Karpas-422 (cell line): ENCODE measurements at regions not wholly inside any gene's neighbourhood (a gene's known extent, or its start where the extent isn't known, plus 50 kb on each side); places are given as distances from the start of the nearest gene placed in this dataset.

Experiments
- DNase-seq: peaks from one replicate; pipeline ENCODE4 v3.0.0-alpha.2; 2015
- H2AFZ ChIP-seq: fragments of 200-600 bp; sonication (generic); 2 replicates; pipeline ENCODE4 v1.6.1; 2014; ENCODE audit warnings: antibody characterized with exemption, low read length, mixed read lengths
- H3K27ac ChIP-seq: fragments of 200-600 bp; sonication (generic); 2 replicates; pipeline ENCODE4 v1.5.1; 2014; ENCODE audit warnings: mild to moderate bottlenecking, low read length, moderate library complexity
- H3K27me3 ChIP-seq: fragments of 200-600 bp; sonication (generic); 2 replicates; pipeline ENCODE4 v1.6.1; 2014; ENCODE audit warnings: low read length, mixed read lengths
- H3K36me3 ChIP-seq: fragments of 200-600 bp; sonication (generic); 2 replicates; pipeline ENCODE4 v1.6.1; 2014; ENCODE audit warnings: low read length, mixed read lengths; ENCODE audit not compliant: insufficient read depth
- H3K4me1 ChIP-seq: fragments of 200-600 bp; sonication (generic); 2 replicates; pipeline ENCODE4 v1.6.1; 2014; ENCODE audit warnings: mild to moderate bottlenecking, low read length, mixed read lengths
- H3K4me2 ChIP-seq: fragments of 200-600 bp; sonication (generic); 2 replicates; pipeline ENCODE4 v1.6.1; 2014; ENCODE audit warnings: low read length, low read depth, mild to moderate bottlenecking; ENCODE audit not compliant: poor library complexity, severe bottlenecking
- H3K4me3 ChIP-seq: fragments of 200-600 bp; sonication (generic); 2 replicates; pipeline ENCODE4 v1.5.1; 2014; ENCODE audit warnings: mild to moderate bottlenecking, antibody characterized with exemption, low read length, mixed read lengths
- H3K79me2 ChIP-seq: fragments of 200-600 bp; sonication (generic); 2 replicates; pipeline ENCODE4 v1.6.1; 2014; ENCODE audit warnings: mild to moderate bottlenecking, low read length, mixed read lengths
- H3K9ac ChIP-seq: fragments of 200-600 bp; sonication (generic); 2 replicates; pipeline ENCODE4 v1.6.0; 2014; ENCODE audit warnings: low read length
- H3K9me2 ChIP-seq: fragments of 200-600 bp; sonication (generic), shearing (Covaris generic); replicated peaks from 2 replicates; pipeline ENCODE4 v1.6.0; 2014; ENCODE audit warnings: mild to moderate bottlenecking, low read length, moderate library complexity; ENCODE audit not compliant: insufficient read depth
- H3K9me3 ChIP-seq: fragments of 300-700, 200-600 bp; sonication (generic); 2 replicates; pipeline ENCODE4 v1.6.1; 2014; ENCODE audit warnings: low read length, mixed read lengths
- H4K20me1 ChIP-seq: fragments of 200-600 bp; sonication (generic); 2 replicates; pipeline ENCODE4 v1.6.1; 2014; ENCODE audit warnings: mild to moderate bottlenecking, antibody characterized with exemption, low read length, low read depth; ENCODE audit not compliant: insufficient read depth

DNA sequence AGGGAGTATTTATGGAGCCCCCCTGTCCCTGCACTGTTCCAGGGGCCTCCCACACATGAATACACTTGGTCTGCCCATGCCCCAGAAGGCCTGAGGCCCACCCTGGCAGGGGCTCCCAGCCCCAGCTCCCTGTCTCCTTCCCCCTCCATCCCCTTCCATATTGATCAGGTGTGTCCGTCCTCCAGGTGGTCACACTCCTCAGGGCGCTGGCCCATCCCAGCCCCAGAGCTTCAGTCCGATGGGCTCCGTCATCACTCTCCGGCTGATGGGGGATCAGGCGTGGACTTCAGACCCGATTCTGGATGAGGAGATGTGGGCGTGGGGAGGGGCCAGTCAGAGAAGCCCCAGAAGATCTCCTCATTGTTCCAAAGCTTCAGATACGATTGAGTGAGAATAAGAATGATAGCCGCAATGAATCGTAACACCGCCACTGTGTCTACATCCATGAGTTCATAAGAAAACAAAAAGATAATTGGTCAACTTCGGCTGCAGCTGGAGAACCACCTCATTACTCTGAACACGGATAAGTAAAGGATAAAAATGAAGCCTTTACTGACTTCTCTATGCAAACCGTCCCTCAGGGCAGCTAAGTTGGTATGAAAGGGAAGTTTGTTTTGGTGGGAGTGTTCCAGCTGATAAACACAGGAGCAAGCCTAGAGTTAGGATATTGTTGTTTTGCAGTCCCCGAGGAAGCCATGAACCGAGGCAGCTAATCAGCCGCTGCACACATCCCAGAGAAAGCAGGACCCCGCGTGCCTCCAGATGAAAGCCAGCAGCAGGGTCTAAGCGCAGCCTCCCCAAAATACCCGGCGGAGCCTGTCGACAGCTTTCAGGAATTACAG lies 279.5 kb downstream of the NDUFA10 start:
- Histone ChIP-seq H2AFZ (no peak overlapping the region), H3K4me2 (no peak overlapping the region), H4K20me1 (no peaks in the 10 kb centered on the region), H3K9me2 (no peaks in the 10 kb centered on the region), H3K4me3 (no peak overlapping the region), H3K27ac (no peak overlapping the region), H3K4me1 (no peaks in the 10 kb centered on the region), H3K9ac (no peak overlapping the region), H3K27me3 (no peaks in the 10 kb centered on the region), H3K79me2 (no peaks in the 10 kb centered on the region), H3K36me3 (no peaks in the 10 kb centered on the region), H3K9me3 (no peaks in the 10 kb centered on the region)
- no peak for DNase-seq

DNA sequence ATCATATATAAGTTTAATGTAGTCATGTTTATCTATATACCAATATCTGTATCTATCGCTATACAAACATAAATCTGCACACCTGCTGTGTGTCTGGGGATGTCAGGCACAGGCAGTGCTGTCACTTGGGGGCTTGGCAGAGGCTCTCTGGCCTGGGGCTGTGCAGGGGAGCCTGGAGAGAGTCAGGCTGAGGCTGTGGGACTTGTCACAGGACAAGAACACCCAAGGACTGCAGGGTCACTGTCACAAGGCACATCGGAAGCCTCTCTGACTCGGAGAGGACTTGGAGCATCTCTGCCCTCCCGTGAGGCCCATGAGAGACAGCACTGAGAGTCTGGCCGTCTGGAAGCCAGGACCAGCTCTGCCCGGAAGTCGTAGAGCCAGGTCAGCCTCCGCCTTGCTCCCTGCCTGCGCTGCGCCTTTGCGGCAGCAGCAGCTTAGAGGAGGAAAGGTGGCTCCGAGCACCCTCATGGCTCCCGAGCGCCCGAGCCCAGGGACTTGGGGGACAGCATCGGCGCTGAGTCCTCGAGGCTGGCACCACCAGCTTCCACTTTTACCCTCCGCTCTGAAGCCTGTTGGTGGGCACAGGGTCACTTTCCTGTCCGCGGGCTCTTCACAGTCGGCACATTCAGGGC lies 280.3 kb downstream of the NDUFA10 start:
- H3K9me2 ChIP-seq: no peaks in the 10 kb centered on the region
- no peaks in the 10 kb centered on the region for H3K27me3 ChIP-seq
- no peak overlapping the region for H3K4me2 ChIP-seq
- H3K9ac ChIP-seq: no peak overlapping the region
- no peak overlapping the region for H3K27ac ChIP-seq
- H4K20me1 ChIP-seq: no peaks in the 10 kb centered on the region
- H3K4me3 ChIP-seq: no peak overlapping the region
- no peak overlapping the region for H2AFZ ChIP-seq
- H3K9me3 ChIP-seq: no peaks in the 10 kb centered on the region
- H3K36me3 ChIP-seq: no peaks in the 10 kb centered on the region
- no peaks in the 10 kb centered on the region for H3K79me2 ChIP-seq
- no peak for DNase-seq
- no peaks in the 10 kb centered on the region for H3K4me1 ChIP-seq

DNA sequence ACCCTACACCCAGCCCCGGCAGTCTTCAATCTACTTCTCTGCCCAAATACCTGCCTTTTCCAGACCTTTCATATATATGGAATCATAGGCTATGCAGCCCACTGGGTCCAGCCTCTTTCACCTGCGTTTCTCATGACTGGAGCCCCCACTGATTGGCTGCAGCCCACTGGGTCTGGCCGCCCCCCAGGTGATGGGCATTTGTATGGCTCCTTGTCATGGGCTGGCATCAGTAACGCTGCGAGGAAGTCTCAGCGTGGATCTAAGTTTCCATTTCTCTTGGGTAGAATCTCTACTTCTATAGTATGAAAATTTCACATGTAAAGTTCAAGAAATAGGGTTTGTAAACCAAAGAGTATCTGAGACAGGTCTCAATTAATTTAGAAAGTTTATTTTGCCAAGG lies 281.9 kb downstream of the NDUFA10 start:
- no peak overlapping the region for H3K27ac ChIP-seq
- no peak overlapping the region for H3K4me2 ChIP-seq
- H3K36me3 ChIP-seq: no peaks in the 10 kb centered on the region
- H3K27me3 ChIP-seq: no peaks in the 10 kb centered on the region
- H3K79me2 ChIP-seq: no peaks in the 10 kb centered on the region
- no peaks in the 10 kb centered on the region for H3K4me1 ChIP-seq
- no peak overlapping the region for H3K4me3 ChIP-seq
- DNase-seq: no peak
- no peaks in the 10 kb centered on the region for H3K9me3 ChIP-seq
- no peak overlapping the region for H3K9ac ChIP-seq
- H2AFZ ChIP-seq: no peak overlapping the region
- no peaks in the 10 kb centered on the region for H3K9me2 ChIP-seq
- H4K20me1 ChIP-seq: no peaks in the 10 kb centered on the region

DNA sequence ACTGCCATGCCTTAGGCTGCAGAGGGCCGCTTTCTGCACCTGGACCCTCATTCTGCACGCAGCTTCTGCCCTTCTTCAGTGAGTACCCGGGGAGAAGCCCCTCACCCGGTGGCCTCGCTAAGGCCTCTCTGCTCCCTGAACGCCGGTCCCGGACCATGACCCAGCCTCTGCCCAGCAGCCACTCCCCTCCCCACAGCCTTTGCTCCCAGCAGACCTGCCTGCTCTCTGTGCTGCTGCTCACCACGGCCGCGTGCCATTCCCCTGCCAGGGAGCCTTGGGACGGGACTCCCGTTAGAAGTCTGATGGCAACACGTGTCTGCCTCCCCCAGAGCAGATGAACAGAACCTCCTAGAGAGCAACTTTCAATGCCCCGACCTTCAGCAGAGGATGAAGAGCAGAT lies 282.8 kb downstream of the NDUFA10 start:
- Histone ChIP-seq H3K4me3 (no peak overlapping the region), H3K4me1 (no peaks in the 10 kb centered on the region), H3K9me3 (no peaks in the 10 kb centered on the region), H3K4me2 (no peak overlapping the region), H3K27me3 (no peaks in the 10 kb centered on the region), H3K27ac (no peak overlapping the region), H3K9ac (no peak overlapping the region), H2AFZ (no peak overlapping the region), H3K9me2 (no peaks in the 10 kb centered on the region), H3K36me3 (no peaks in the 10 kb centered on the region), H4K20me1 (no peaks in the 10 kb centered on the region), H3K79me2 (no peaks in the 10 kb centered on the region)
- no peak for DNase-seq

DNA sequence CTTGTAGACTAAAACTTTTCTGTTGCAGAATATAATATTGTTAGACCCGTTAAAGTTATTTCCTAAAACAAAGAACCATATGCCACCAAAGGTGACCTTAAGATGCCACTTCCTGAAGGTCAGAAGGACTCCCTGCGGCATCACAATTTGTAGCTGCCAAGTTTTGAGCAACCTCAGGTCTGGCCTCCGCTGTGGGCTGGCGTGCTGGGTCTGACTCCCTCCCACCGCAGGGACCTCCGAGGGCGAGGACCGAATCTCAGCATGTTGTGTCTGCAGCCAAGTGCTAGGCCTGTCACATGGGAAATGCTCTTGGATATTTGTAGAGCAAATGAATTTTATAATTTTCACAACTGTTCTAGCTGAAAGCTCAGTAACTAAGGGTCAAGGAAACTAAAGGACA lies 285.9 kb downstream of the NDUFA10 start:
- Histone ChIP-seq H3K4me3 (no peak overlapping the region), H3K27me3 (no peaks in the 10 kb centered on the region), H2AFZ (no peak overlapping the region), H3K27ac (no peak overlapping the region), H3K4me1 (no peaks in the 10 kb centered on the region), H3K79me2 (no peaks in the 10 kb centered on the region), H3K9ac (no peak overlapping the region), H4K20me1 (no peaks in the 10 kb centered on the region), H3K9me3 (no peaks in the 10 kb centered on the region), H3K36me3 (no peaks in the 10 kb centered on the region), H3K4me2 (no peak overlapping the region), H3K9me2 (no peaks in the 10 kb centered on the region)
- no peak for DNase-seq

DNA sequence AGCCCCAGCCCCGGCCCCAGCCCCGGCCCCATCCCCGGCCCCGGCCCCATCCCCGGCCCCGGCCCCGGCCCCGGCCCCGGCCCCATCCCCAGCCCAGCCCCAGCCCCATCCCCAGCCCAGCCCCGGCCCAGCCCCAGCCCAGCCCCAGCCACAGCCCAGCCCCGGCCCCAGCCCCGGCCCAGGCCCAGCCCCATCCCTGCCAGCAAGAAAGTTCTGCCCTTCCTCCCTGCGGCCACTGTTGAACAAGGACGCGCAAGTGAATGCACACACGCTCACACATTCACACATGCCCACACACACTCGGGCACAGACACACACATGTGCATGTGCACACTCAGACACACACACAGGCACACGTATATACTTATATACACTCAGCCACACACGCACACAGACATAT lies 287.0 kb downstream of the NDUFA10 start:
- H3K27me3 ChIP-seq: no peaks in the 10 kb centered on the region
- H3K9me2 ChIP-seq: no peaks in the 10 kb centered on the region
- H3K27ac ChIP-seq: no peak overlapping the region

DNA sequence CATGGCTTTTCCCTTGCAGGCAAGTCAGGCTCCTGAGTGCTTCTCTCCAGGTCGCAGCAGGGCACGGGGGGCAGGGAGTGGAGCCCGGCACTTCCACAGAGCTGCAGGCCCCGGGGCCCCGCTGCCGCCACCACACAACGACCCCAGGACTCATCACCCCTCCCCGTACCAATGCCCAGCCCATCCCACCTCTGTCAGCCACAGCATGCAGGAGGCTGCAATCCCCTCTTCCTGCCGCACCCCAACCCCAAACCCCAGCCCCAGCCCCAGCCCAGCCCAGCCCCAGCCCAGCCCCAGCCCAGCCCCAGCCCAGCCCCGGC lies 288.0 kb downstream of the NDUFA10 start:
- Histone ChIP-seq H3K9me2 (no peaks in the 10 kb centered on the region), H3K4me3 (no peak overlapping the region), H3K36me3 (no peaks in the 10 kb centered on the region), H3K4me2 (no peak overlapping the region), H3K9me3 (no peaks in the 10 kb centered on the region), H3K27ac (no peak overlapping the region), H3K9ac (no peak overlapping the region), H4K20me1 (no peaks in the 10 kb centered on the region), H3K4me1 (no peaks in the 10 kb centered on the region), H3K27me3 (no peaks in the 10 kb centered on the region), H3K79me2 (no peaks in the 10 kb centered on the region), H2AFZ (no peak overlapping the region)
- no peak for DNase-seq

More for the DNA sequence above, 287.0 kb downstream of the NDUFA10 start:
- H3K4me1 ChIP-seq: no peaks in the 10 kb centered on the region
- H3K79me2 ChIP-seq: no peaks in the 10 kb centered on the region
- H3K9ac ChIP-seq: no peak overlapping the region
- H3K4me2 ChIP-seq: no peak overlapping the region
- H3K4me3 ChIP-seq: no peak overlapping the region
- no peaks in the 10 kb centered on the region for H3K36me3 ChIP-seq
- no peaks in the 10 kb centered on the region for H4K20me1 ChIP-seq
- DNase-seq: no peak
- no peak overlapping the region for H2AFZ ChIP-seq
- H3K9me3 ChIP-seq: no peaks in the 10 kb centered on the region

DNA sequence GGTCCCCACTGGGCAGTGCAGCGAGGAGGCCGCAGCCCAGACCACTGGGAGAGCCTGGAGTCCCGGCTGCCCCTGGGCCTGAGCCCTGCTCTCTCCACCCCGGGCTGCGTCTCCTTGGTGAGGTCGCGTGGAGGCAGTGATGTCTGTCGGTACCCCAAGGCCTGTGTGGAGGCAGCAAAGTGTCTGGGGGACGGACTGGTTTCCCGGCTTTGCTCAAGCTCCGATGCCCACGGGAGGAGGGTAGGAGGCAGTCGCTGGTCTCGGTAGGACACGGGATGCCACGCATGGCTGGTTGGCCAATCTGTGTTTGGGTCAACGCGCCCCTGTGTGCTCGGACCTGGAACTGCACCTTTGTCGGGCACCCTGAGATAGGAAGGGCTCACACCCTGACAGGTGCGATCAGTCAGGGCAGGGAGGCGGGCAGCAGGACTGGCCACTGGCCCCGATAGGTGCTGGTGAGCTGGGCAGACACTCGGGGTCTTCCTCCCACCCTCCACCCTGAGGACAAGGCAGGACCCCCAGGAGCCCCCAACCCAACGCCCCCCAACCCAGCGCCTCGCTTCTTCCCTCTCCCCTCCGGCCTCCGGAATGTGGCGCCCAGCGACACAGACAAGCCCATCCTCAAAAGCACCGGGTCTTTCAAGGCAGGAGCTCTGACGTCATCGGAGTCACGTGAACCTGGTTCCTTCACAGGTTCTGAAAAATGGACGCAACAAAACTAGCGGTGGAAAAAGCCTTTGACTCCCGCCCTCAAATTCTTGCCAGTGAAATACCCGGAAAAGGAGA lies 288.6 kb downstream of the NDUFA10 start:
- H3K4me3 ChIP-seq: no peak overlapping the region
- no peaks in the 10 kb centered on the region for H3K79me2 ChIP-seq
- no peak overlapping the region for H3K27ac ChIP-seq
- H3K9ac ChIP-seq: no peak overlapping the region
- H3K36me3 ChIP-seq: no peaks in the 10 kb centered on the region
- no peak overlapping the region for H2AFZ ChIP-seq
- no peaks in the 10 kb centered on the region for H3K4me1 ChIP-seq
- H3K9me2 ChIP-seq: no peaks in the 10 kb centered on the region
- DNase-seq: peak; percentile 44
- H4K20me1 ChIP-seq: no peaks in the 10 kb centered on the region
- H3K27me3 ChIP-seq: no peaks in the 10 kb centered on the region
- H3K4me2 ChIP-seq: no peak overlapping the region
- H3K9me3 ChIP-seq: no peaks in the 10 kb centered on the region
